SK-N-SH treated with all-trans-retinoic acid at 6 μM for 48 hours (cell line): ENCODE measurements at regions not wholly inside any gene's neighbourhood (a gene's known extent, or its start where the extent isn't known, plus 50 kb on each side); places are given as distances from the start of the nearest gene placed in this dataset.

Source experiments
- ARNTL ChIP-seq: fragments of 450-650 bp; formaldehyde crosslinking; IDR thresholded peaks from 2 replicates; pipeline ENCODE4 v1.5.0; 2020; ENCODE audit warnings: low read depth, mild to moderate bottlenecking, moderate library complexity, borderline replicate concordance
- BACH2 ChIP-seq: fragments of 250-450 bp; sonication (Bioruptor Pico); IDR thresholded peaks from 2 replicates; pipeline ENCODE4 v1.9.0; 2021; ENCODE audit warnings: mild to moderate bottlenecking, borderline replicate concordance
- CSRNP3 ChIP-seq: fragments of 250-450 bp; sonication (Bioruptor Pico); IDR thresholded peaks from 2 replicates; pipeline ENCODE4 v1.5.1; 2021; ENCODE audit warnings: mild to moderate bottlenecking, moderate library complexity
- OSR1 ChIP-seq: fragments of 250-450 bp; sonication (Bioruptor Pico); IDR thresholded peaks from 2 replicates; pipeline ENCODE4 v1.8.0; 2022; ENCODE audit warnings: moderate library complexity, mild to moderate bottlenecking, inconsistent platforms
- POU6F1 ChIP-seq: fragments of 250-450 bp; sonication (Bioruptor Pico); IDR thresholded peaks from 2 replicates; pipeline ENCODE4 v1.8.0; 2021; ENCODE audit warnings: low read depth, mild to moderate bottlenecking, moderate library complexity, borderline replicate concordance
- PPARA ChIP-seq: fragments of 250-450 bp; sonication (Bioruptor Pico); IDR thresholded peaks from 2 replicates; pipeline ENCODE4 v1.5.0; 2020; ENCODE audit warnings: mild to moderate bottlenecking, borderline replicate concordance
- SNAI2 ChIP-seq: fragments of 250-450 bp; sonication (Bioruptor Pico); IDR thresholded peaks from 2 replicates; pipeline ENCODE4 v1.5.0; 2020; ENCODE audit warnings: mild to moderate bottlenecking, moderate library complexity
- ZFP30 ChIP-seq: fragments of 450-650 bp; formaldehyde crosslinking; IDR thresholded peaks from 2 replicates; pipeline ENCODE4 v1.5.0; 2022; ENCODE audit warnings: mild to moderate bottlenecking, moderate library complexity

GRCh38 chr7:26508917-26509316 lies 217.3 kb downstream of the SNX10 start:
- TF ChIP-seq ZFP30 (CRISPR knock-in tag) (no peak), OSR1 (CRISPR knock-in tag) (no peak), ARNTL (no peak), PPARA (no peak), SNAI2 (no peak), CSRNP3 (CRISPR knock-in tag) (no peak), BACH2 (CRISPR knock-in tag) (no peak), POU6F1 (CRISPR knock-in tag) (no peak)
